ENCODE measurements at regions not wholly inside any gene's neighbourhood (a gene's known extent, or its start where the extent isn't known, plus 50 kb on each side); places are given as distances from the start of the nearest gene placed in this dataset.

DNA sequence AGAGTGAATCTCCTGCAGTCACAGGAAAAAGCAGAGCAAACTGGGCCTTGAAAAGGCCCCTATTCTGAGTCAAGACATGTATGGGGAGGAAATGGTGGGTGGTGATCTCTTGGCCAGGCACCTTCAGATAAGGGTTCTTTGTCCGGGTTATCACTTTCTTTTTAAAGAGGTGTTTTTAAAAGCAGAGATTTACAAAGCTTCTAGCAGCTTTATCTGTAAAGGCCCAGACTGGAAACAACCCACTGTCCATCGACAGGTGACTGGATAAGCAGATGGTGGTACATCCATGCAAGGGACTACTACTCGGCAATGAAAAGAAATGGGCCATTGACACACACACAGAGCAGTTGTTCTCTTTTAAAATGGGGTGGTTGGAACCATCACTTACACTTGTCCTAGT lies 596.7 kb upstream of the MKI67 start:
- H3K9ac ChIP-seq (ENCODE audit: insufficient read depth, low read depth, low read length), result no peak overlapping the region
- no peak overlapping the region for H2AFZ ChIP-seq (ENCODE audit: low read length)
- peaks cover 0 to 15% of the 10 kb centered on the region in 2 experiments; a peak in 1 of 5 replicates for H3K27me3 ChIP-seq (ENCODE audit: control insufficient read depth in 1 of 2, insufficient read depth in 2 of 2, low read length in 2 of 2)
- no peak for FAIRE-seq
- no peaks in the 10 kb centered on the region for H4K20me1 ChIP-seq (ENCODE audit: insufficient read depth, low read length)
- no peaks in the 10 kb centered on the region for H3K79me2 ChIP-seq (ENCODE audit: insufficient read depth, low read length)
- no peak overlapping the region for H3K4me2 ChIP-seq (ENCODE audit: low read depth, low read length)
- TF ChIP-seq ZFP36L1 (CRISPR knock-in tag; IDR thresholded peaks at IDR 0.05) (no peak), ZFAT (CRISPR knock-in tag; conservative IDR thresholded peaks at IDR 0.05) (no peak), POLR2AphosphoS5 (IDR thresholded peaks at IDR 0.05; ENCODE audit: low read depth, low read length) (no peak), ELF1 (CRISPR knock-in tag; IDR thresholded peaks at IDR 0.05) (no peak), GATAD1 (CRISPR knock-in tag; IDR thresholded peaks at IDR 0.05) (no peak), SMYD3 (CRISPR knock-in tag; IDR thresholded peaks at IDR 0.05) (no peak), ZNF468 (CRISPR knock-in tag; IDR thresholded peaks at IDR 0.05) (no peak), FOXA3 (CRISPR knock-in tag; IDR thresholded peaks at IDR 0.05) (no peak), ZNF33B (CRISPR knock-in tag; IDR thresholded peaks at IDR 0.05) (no peak), PHF21A (CRISPR knock-in tag; IDR thresholded peaks at IDR 0.05) (no peak), ZNF30 (CRISPR knock-in tag; IDR thresholded peaks at IDR 0.05) (no peak), XRCC5 (optimal IDR thresholded peaks at IDR 0.05; ENCODE audit: low read length) (no peak), TGIF2 (CRISPR knock-in tag; IDR thresholded peaks at IDR 0.05) (no peak), ZNF263 (CRISPR knock-in tag; IDR thresholded peaks at IDR 0.05) (no peak)
- TF ChIP-seq, protein P1, sequence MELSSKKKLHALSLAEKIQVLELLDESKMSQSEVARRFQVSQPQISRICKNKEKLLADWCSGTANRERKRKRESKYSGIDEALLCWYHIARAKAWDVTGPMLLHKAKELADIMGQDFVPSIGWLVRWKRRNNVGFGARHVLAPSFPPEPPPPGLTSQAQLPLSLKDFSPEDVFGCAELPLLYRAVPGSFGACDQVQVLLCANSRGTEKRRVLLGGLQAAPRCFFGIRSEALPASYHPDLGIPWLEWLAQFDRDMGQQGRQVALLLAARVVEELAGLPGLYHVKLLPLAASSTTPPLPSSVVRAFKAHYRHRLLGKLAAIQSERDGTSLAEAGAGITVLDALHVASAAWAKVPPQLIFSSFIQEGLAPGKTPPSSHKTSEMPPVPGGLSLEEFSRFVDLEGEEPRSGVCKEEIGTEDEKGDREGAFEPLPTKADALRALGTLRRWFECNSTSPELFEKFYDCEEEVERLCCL (CRISPR knock-in tag; IDR thresholded peaks at IDR 0.05; ENCODE audit: borderline replicate concordance), result no peak
- TF ChIP-seq, protein P2, sequence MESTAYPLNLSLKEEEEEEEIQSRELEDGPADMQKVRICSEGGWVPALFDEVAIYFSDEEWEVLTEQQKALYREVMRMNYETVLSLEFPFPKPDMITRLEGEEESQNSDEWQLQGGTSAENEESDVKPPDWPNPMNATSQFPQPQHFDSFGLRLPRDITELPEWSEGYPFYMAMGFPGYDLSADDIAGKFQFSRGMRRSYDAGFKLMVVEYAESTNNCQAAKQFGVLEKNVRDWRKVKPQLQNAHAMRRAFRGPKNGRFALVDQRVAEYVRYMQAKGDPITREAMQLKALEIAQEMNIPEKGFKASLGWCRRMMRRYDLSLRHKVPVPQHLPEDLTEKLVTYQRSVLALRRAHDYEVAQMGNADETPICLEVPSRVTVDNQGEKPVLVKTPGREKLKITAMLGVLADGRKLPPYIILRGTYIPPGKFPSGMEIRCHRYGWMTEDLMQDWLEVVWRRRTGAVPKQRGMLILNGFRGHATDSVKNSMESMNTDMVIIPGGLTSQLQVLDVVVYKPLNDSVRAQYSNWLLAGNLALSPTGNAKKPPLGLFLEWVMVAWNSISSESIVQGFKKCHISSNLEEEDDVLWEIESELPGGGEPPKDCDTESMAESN (CRISPR knock-in tag; conservative IDR thresholded peaks at IDR 0.05), result no peak
- TF ChIP-seq, protein P3, sequence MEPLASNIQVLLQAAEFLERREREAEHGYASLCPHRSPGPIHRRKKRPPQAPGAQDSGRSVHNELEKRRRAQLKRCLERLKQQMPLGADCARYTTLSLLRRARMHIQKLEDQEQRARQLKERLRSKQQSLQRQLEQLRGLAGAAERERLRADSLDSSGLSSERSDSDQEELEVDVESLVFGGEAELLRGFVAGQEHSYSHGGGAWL (CRISPR knock-in tag; IDR thresholded peaks at IDR 0.05), result no peak
- TF ChIP-seq, protein P4, sequence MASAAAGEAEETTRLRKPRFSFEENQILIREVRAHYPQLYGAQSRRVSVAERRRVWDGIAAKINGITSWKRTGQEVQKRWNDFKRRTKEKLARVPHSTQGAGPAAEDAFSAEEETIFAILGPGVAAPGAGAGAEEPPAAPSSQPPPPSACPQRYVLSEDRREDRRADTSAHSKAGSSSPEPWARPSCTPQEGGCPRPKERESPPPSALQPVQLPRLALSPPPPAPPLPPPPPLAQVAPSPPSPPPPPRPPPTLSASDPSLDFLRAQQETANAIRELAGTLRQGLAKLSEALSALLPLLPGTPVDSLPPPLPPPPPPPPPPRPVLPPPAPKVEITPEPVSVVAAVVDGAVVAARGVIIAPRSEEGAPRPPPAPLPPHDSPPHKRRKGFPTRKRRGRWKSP (CRISPR knock-in tag; IDR thresholded peaks at IDR 0.05), result no peak
- TF ChIP-seq, protein P5, sequence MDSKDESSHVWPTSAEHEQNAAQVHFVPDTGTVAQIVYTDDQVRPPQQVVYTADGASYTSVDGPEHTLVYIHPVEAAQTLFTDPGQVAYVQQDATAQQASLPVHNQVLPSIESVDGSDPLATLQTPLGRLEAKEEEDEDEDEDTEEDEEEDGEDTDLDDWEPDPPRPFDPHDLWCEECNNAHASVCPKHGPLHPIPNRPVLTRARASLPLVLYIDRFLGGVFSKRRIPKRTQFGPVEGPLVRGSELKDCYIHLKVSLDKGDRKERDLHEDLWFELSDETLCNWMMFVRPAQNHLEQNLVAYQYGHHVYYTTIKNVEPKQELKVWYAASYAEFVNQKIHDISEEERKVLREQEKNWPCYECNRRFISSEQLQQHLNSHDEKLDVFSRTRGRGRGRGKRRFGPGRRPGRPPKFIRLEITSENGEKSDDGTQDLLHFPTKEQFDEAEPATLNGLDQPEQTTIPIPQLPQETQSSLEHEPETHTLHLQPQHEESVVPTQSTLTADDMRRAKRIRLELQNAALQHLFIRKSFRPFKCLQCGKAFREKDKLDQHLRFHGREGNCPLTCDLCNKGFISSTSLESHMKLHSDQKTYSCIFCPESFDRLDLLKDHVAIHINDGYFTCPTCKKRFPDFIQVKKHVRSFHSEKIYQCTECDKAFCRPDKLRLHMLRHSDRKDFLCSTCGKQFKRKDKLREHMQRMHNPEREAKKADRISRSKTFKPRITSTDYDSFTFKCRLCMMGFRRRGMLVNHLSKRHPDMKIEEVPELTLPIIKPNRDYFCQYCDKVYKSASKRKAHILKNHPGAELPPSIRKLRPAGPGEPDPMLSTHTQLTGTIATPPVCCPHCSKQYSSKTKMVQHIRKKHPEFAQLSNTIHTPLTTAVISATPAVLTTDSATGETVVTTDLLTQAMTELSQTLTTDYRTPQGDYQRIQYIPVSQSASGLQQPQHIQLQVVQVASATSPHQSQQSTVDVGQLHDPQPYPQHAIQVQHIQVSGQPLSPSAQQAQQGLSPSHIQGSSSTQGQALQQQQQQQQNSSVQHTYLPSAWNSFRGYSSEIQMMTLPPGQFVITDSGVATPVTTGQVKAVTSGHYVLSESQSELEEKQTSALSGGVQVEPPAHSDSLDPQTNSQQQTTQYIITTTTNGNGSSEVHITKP (CRISPR knock-in tag; IDR thresholded peaks at IDR 0.05; ENCODE audit: low read depth), result no peak
- no peaks in the 10 kb centered on the region for H3K9me3 ChIP-seq (ENCODE audit: low read length)
- CTCF ChIA-PET (ENCODE audit: low intra/inter-chr PET ratio, low total read pairs), result no interaction called here
- no peak for DNase-seq (ENCODE audit: low spot score)
- H3K27ac ChIP-seq (ENCODE audit: extremely low read length, insufficient read depth, low read length), result no peak overlapping the region
- intact Hi-C loops (cut with micrococcal nuclease; ENCODE audit: unreplicated experiment), result no loop called here
- no peak for ATAC-seq
- POLR2A ChIA-PET, result no interaction called here
- no TSS peak for BruUV-seq (replicated peaks)
- in situ Hi-C loops (cut with HindIII; ENCODE audit: extremely low pct_ligation_motif_present, low pct_unique_long_range_greater_than_20kb), result no loop called here
- 21% methylated on average over 3 of the region's 3 CpGs for WGBS (ENCODE audit: low lambda C conversion rate)
- no peak overlapping the region for H3K4me3 ChIP-seq (replicated peaks in 1 of 3; ENCODE audit: insufficient read depth in 1 of 3, low read depth in 2 of 3, low read length in 3 of 3)
- H3K36me3 ChIP-seq (replicated peaks in 1 of 2; ENCODE audit: control insufficient read depth in 1 of 2, insufficient read depth in 2 of 2, low read length in 2 of 2), result no peaks in the 10 kb centered on the region
- no peaks in the 10 kb centered on the region for H3K4me1 ChIP-seq (ENCODE audit: insufficient read depth, low read length)

Data from HepG2 (cell line).